PC-3 (cell line): ENCODE measurements at regions not wholly inside any gene's neighbourhood (a gene's known extent, or its start where the extent isn't known, plus 50 kb on each side); places are given as distances from the start of the nearest gene placed in this dataset.

Experiments
- CTCF ChIP-seq: fragments of 300-600 bp; sonication (generic); conservative IDR thresholded peaks from 2 replicates; pipeline ENCODE4 v1.5.1; 2017; ENCODE audit warnings: antibody characterized with exemption, low read depth, mild to moderate bottlenecking, low read length
- EZH2 ChIP-seq: fragments of 300-600 bp; sonication (generic); IDR thresholded peaks from one replicate; pipeline ENCODE4 v1.6.1; 2017; ENCODE audit warnings: antibody characterized with exemption, mild to moderate bottlenecking, low read length; ENCODE audit not compliant: unreplicated experiment
- EZH2phosphoT487 ChIP-seq: fragments of 300-600 bp; sonication (generic); IDR thresholded peaks from 2 replicates; pipeline ENCODE4 v1.6.1; 2018; ENCODE audit warnings: mild to moderate bottlenecking, antibody characterized with exemption, low read length, borderline replicate concordance

- TF ChIP-seq CTCF (no peak), EZH2 (no peak), EZH2phosphoT487 (no peak)
These were observed 206.8 kb upstream of the TPM1 start for GRCh38 chr15:62835762-62836161.
